IPS DF 6.9 (cell line): ENCODE measurements at regions not wholly inside any gene's neighbourhood (a gene's known extent, or its start where the extent isn't known, plus 50 kb on each side); places are given as distances from the start of the nearest gene placed in this dataset.
"Not testable (repeated sequence)": the region's sequence is repeated elsewhere in the genome, so short reads cannot be mapped to it uniquely, and the experiment has no call there.

ENCODE experiments used
- DNase-seq: peaks from one replicate; pipeline ENCODE4 v3.0.0-alpha.2; 2013; ENCODE audit warnings: low read depth, low spot score
- H3K27ac ChIP-seq: one replicate; pipeline ENCODE4 v1.5.1; 2013; ENCODE audit warnings: low read length, control low read depth
- H3K27me3 ChIP-seq: 2 replicates; pipeline ENCODE4 v1.6.1; 2013; ENCODE audit warnings: mild to moderate bottlenecking, low read length; ENCODE audit not compliant: control insufficient read depth, insufficient read depth
- H3K36me3 ChIP-seq: 2 replicates; pipeline ENCODE4 v1.6.1; 2013; ENCODE audit warnings: low read length; ENCODE audit not compliant: control insufficient read depth, insufficient read depth
- H3K4me1 ChIP-seq: 2 replicates; pipeline ENCODE4 v1.6.1; 2013; ENCODE audit warnings: low read length; ENCODE audit not compliant: control insufficient read depth, insufficient read depth
- H3K4me3 ChIP-seq: 2 replicates; pipeline ENCODE4 v1.5.1; 2013; ENCODE audit warnings: mild to moderate bottlenecking, low read length
- H3K9me3 ChIP-seq: 2 replicates; pipeline ENCODE4 v1.6.1; 2013; ENCODE audit warnings: low read length, inconsistent platforms; ENCODE audit not compliant: control insufficient read depth, insufficient read depth
- WGBS: extraction: QIAGEN DNeasy Blood & Tissue Kit; methylation state at CpG from one replicate; pipeline ENCODE4 v1.1.7; 2013; ENCODE audit warnings: mixed read lengths, missing lambda C conversion rate; ENCODE audit not compliant: insufficient read length, insufficient coverage; 5-methylcytosine and 5-hydroxymethylcytosine counted together

GRCh38 chr7:66502230-66503035 lies 126.2 kb upstream of the KCTD7 start:
- Histone ChIP-seq H3K27ac (no peak overlapping the region), H3K36me3 (no peaks in the 10 kb centered on the region), H3K27me3 (no peaks in the 10 kb centered on the region), H3K9me3 (no peaks in the 10 kb centered on the region), H3K4me1 (no peaks in the 10 kb centered on the region), H3K4me3 (no peak overlapping the region)
- WGBS: 100% methylated on average over 1 of the region's 12 CpGs
- DNase-seq: no peak

- Histone ChIP-seq H3K27me3 (no peaks in the 10 kb centered on the region), H3K4me1 (no peaks in the 10 kb centered on the region), H3K27ac (no peak overlapping the region), H3K4me3 (no peak overlapping the region), H3K9me3 (no peaks in the 10 kb centered on the region), H3K36me3 (no peaks in the 10 kb centered on the region)
- no CpG with 5 or more reads among the region's 13 CpGs for WGBS
- no peak for DNase-seq
Measured at GRCh38 chr7:66503036-66503370, 125.7 kb upstream of the KCTD7 start.

GRCh38 chr7:66503551-66504031 lies 125.1 kb upstream of the KCTD7 start:
- H3K9me3 ChIP-seq: no peaks in the 10 kb centered on the region
- DNase-seq: no peak
- no peaks in the 10 kb centered on the region for H3K4me1 ChIP-seq
- H3K27me3 ChIP-seq: no peaks in the 10 kb centered on the region
- H3K27ac ChIP-seq: no peak overlapping the region
- no CpG with 5 or more reads among the region's 19 CpGs for WGBS
- no peak overlapping the region for H3K4me3 ChIP-seq
- no peaks in the 10 kb centered on the region for H3K36me3 ChIP-seq

GRCh38 chr7:66504131-66504530 lies 124.5 kb upstream of the KCTD7 start:
- DNase-seq: no peak
- Histone ChIP-seq H3K27me3 (no peaks in the 10 kb centered on the region), H3K4me3 (no peak overlapping the region), H3K4me1 (no peaks in the 10 kb centered on the region), H3K27ac (no peak overlapping the region), H3K36me3 (no peaks in the 10 kb centered on the region), H3K9me3 (no peaks in the 10 kb centered on the region)
- WGBS: no CpG with 5 or more reads among the region's 10 CpGs

GRCh38 chr7:66505009-66505408 lies 123.7 kb upstream of the KCTD7 start:
- H3K27ac ChIP-seq: no peak overlapping the region
- H3K36me3 ChIP-seq: no peaks in the 10 kb centered on the region
- no CpG with 5 or more reads among the region's 30 CpGs for WGBS
- no peaks in the 10 kb centered on the region for H3K27me3 ChIP-seq
- no peaks in the 10 kb centered on the region for H3K9me3 ChIP-seq
- no peaks in the 10 kb centered on the region for H3K4me1 ChIP-seq
- DNase-seq: no peak
- H3K4me3 ChIP-seq: no peak overlapping the region

- Histone ChIP-seq H3K4me1 (no peaks in the 10 kb centered on the region), H3K36me3 (no peaks in the 10 kb centered on the region), H3K27ac (no peak overlapping the region), H3K4me3 (no peak overlapping the region), H3K27me3 (no peaks in the 10 kb centered on the region), H3K9me3 (no peaks in the 10 kb centered on the region)
- no peak for DNase-seq
- WGBS: no CpG with 5 or more reads among the region's 86 CpGs
Measured at GRCh38 chr7:66505531-66506451, 122.9 kb upstream of the KCTD7 start.

GRCh38 chr7:66506703-66507102 lies 122.0 kb upstream of the KCTD7 start:
- no CpG with 5 or more reads among the region's 10 CpGs for WGBS
- not testable (repeated sequence) for H3K4me3 ChIP-seq, H3K9me3 ChIP-seq, H3K4me1 ChIP-seq, H3K27ac ChIP-seq, H3K27me3 ChIP-seq, H3K36me3 ChIP-seq, DNase-seq

GRCh38 chr7:66507764-66508296 lies 120.9 kb upstream of the KCTD7 start:
- no peaks in the 10 kb centered on the region for H3K27me3 ChIP-seq
- no peaks in the 10 kb centered on the region for H3K36me3 ChIP-seq
- no CpG with 5 or more reads among the region's 9 CpGs for WGBS
- H3K27ac ChIP-seq: no peak overlapping the region
- H3K4me3 ChIP-seq: no peak overlapping the region
- DNase-seq: no peak
- no peaks in the 10 kb centered on the region for H3K9me3 ChIP-seq
- no peaks in the 10 kb centered on the region for H3K4me1 ChIP-seq

- Histone ChIP-seq H3K4me3 (no peak overlapping the region), H3K4me1 (no peaks in the 10 kb centered on the region), H3K27ac (no peak overlapping the region), H3K9me3 (no peaks in the 10 kb centered on the region), H3K36me3 (no peaks in the 10 kb centered on the region), H3K27me3 (no peaks in the 10 kb centered on the region)
- DNase-seq: no peak
Measured at GRCh38 chr7:66508431-66508830, 120.2 kb upstream of the KCTD7 start.

GRCh38 chr7:66514050-66514449 lies 114.6 kb upstream of the KCTD7 start:
- H3K27me3 ChIP-seq: no peaks in the 10 kb centered on the region
- DNase-seq: no peak
- no peaks in the 10 kb centered on the region for H3K36me3 ChIP-seq
- no peaks in the 10 kb centered on the region for H3K9me3 ChIP-seq
- H3K27ac ChIP-seq: no peak overlapping the region
- H3K4me1 ChIP-seq: no peaks in the 10 kb centered on the region
- no peak overlapping the region for H3K4me3 ChIP-seq
- no CpG with 5 or more reads among the region's 9 CpGs for WGBS
